ENCODE measurements at regions not wholly inside any gene's neighbourhood (a gene's known extent, or its start where the extent isn't known, plus 50 kb on each side); places are given as distances from the start of the nearest gene placed in this dataset.

- TF ChIP-seq EZH2 (IDR thresholded peaks at IDR 0.05; ENCODE audit: low read depth), result no peak
- TF ChIP-seq, protein P1, sequence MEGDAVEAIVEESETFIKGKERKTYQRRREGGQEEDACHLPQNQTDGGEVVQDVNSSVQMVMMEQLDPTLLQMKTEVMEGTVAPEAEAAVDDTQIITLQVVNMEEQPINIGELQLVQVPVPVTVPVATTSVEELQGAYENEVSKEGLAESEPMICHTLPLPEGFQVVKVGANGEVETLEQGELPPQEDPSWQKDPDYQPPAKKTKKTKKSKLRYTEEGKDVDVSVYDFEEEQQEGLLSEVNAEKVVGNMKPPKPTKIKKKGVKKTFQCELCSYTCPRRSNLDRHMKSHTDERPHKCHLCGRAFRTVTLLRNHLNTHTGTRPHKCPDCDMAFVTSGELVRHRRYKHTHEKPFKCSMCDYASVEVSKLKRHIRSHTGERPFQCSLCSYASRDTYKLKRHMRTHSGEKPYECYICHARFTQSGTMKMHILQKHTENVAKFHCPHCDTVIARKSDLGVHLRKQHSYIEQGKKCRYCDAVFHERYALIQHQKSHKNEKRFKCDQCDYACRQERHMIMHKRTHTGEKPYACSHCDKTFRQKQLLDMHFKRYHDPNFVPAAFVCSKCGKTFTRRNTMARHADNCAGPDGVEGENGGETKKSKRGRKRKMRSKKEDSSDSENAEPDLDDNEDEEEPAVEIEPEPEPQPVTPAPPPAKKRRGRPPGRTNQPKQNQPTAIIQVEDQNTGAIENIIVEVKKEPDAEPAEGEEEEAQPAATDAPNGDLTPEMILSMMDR (conservative IDR thresholded peaks at IDR 0.05), result no peak
- no peaks in the 10 kb centered on the region for H3F3A ChIP-seq (ENCODE audit: insufficient read depth, low read depth)
- H3K4me1 ChIP-seq (replicated peaks; ENCODE audit: insufficient read depth), result 0 out of 2 replicates have a peak, but pooled peaks cover 4% of the 10 kb centered on the region
- no peaks in the 10 kb centered on the region for H3K36me3 ChIP-seq (ENCODE audit: low read depth)
- no peaks in the 10 kb centered on the region for H3K9me2 ChIP-seq (ENCODE audit: insufficient read depth)
- H3K79me2 ChIP-seq (ENCODE audit: low read depth), result no peaks in the 10 kb centered on the region
- H3K4me2 ChIP-seq, result no peak overlapping the region
- no TSS peak for BruUV-seq (replicated peaks)
- peak in 1 of 2 experiments; percentile 58 for DNase-seq
- H3K4me3 ChIP-seq, result no peak overlapping the region
- no peaks in the 10 kb centered on the region for H3K27me3 ChIP-seq (ENCODE audit: insufficient read depth, low read depth)
- H3K27ac ChIP-seq, result no peak overlapping the region
- CTCF ChIA-PET, result no interaction called here
- no peaks in the 10 kb centered on the region for H4K20me1 ChIP-seq (ENCODE audit: insufficient read depth)
- intact Hi-C loops (cut with micrococcal nuclease; ENCODE audit: unreplicated experiment), result no loop called here
- no peaks in the 10 kb centered on the region for H3K9me3 ChIP-seq (ENCODE audit: insufficient read depth, low read depth)
- POLR2A ChIA-PET (ENCODE audit: unreplicated experiment), result no interaction called here
- no peak overlapping the region for H2AFZ ChIP-seq
Observed at GRCh38 chr9:87179553-87180340, 232.4 kb upstream of the GAS1 start.

DNA sequence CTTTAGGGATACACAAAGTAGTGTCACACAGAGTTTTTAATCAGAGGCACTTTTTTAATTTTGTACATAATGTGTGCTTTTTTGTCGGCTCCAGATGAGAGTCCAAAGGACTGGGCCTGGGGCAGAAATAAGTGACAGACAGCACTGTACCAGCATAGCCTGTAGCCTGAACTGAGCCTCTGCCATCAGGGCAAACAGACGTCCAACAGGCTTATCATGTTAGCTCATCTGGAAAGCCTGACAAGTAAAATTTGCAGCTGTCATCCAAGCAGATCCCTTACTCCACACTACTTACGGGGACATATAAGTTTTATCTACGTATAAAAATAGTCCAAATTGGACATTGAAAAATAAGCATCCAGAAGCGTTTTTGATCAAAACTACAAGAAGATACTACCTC is 233.1 kb upstream of the GAS1 start:
- no peaks in the 10 kb centered on the region for H3K36me3 ChIP-seq (ENCODE audit: low read depth)
- no TSS peak for BruUV-seq (replicated peaks)
- no peaks in the 10 kb centered on the region for H3F3A ChIP-seq (ENCODE audit: insufficient read depth, low read depth)
- H3K4me2 ChIP-seq, result no peak overlapping the region
- H3K79me2 ChIP-seq (ENCODE audit: low read depth), result no peaks in the 10 kb centered on the region
- no peak overlapping the region for H3K4me3 ChIP-seq
- no peak overlapping the region for H2AFZ ChIP-seq
- no peak for TF ChIP-seq EZH2 (IDR thresholded peaks at IDR 0.05; ENCODE audit: low read depth)
- TF ChIP-seq, protein P1 (conservative IDR thresholded peaks at IDR 0.05), result no peak
- intact Hi-C loops (cut with micrococcal nuclease; ENCODE audit: unreplicated experiment), result no loop called here
- CTCF ChIA-PET, result no interaction called here
- H3K4me1 ChIP-seq (replicated peaks; ENCODE audit: insufficient read depth), result 0 out of 2 replicates have a peak, but pooled peaks cover 4% of the 10 kb centered on the region
- no peaks in the 10 kb centered on the region for H3K9me2 ChIP-seq (ENCODE audit: insufficient read depth)
- H4K20me1 ChIP-seq (ENCODE audit: insufficient read depth), result no peaks in the 10 kb centered on the region
- no peak overlapping the region for H3K27ac ChIP-seq
- H3K27me3 ChIP-seq (ENCODE audit: insufficient read depth, low read depth), result no peaks in the 10 kb centered on the region
- H3K9me3 ChIP-seq (ENCODE audit: insufficient read depth, low read depth), result no peaks in the 10 kb centered on the region
- no peak for DNase-seq
- POLR2A ChIA-PET (ENCODE audit: unreplicated experiment), result no interaction called here

GRCh38 chr9:87180841-87181240 is 233.5 kb upstream of the GAS1 start:
- Histone ChIP-seq H3K9me2 (ENCODE audit: insufficient read depth) (no peaks in the 10 kb centered on the region), H2AFZ (no peak overlapping the region), H3K27me3 (ENCODE audit: insufficient read depth, low read depth) (no peaks in the 10 kb centered on the region), H3K27ac (no peak overlapping the region), H3K4me3 (no peak overlapping the region), H4K20me1 (ENCODE audit: insufficient read depth) (no peaks in the 10 kb centered on the region), H3K4me1 (replicated peaks; ENCODE audit: insufficient read depth) (0 out of 2 replicates have a peak, but pooled peaks cover 4% of the 10 kb centered on the region), H3F3A (ENCODE audit: insufficient read depth, low read depth) (no peaks in the 10 kb centered on the region), H3K4me2 (no peak overlapping the region), H3K36me3 (ENCODE audit: low read depth) (no peaks in the 10 kb centered on the region), H3K9me3 (ENCODE audit: insufficient read depth, low read depth) (no peaks in the 10 kb centered on the region), H3K79me2 (ENCODE audit: low read depth) (no peaks in the 10 kb centered on the region)
- no peak for DNase-seq
- intact Hi-C loops (cut with micrococcal nuclease; ENCODE audit: unreplicated experiment), result no loop called here
- ChIA-PET POLR2A (ENCODE audit: unreplicated experiment) (no interaction called here), CTCF (no interaction called here)
- no TSS peak for BruUV-seq (replicated peaks)
- TF ChIP-seq EZH2 (IDR thresholded peaks at IDR 0.05; ENCODE audit: low read depth), result no peak
- TF ChIP-seq, protein P1 (conservative IDR thresholded peaks at IDR 0.05), result no peak
